ENCODE measurements at regions not wholly inside any gene's neighbourhood (a gene's known extent, or its start where the extent isn't known, plus 50 kb on each side); places are given as distances from the start of the nearest gene placed in this dataset.
"Not testable (repeated sequence)": the region's sequence is repeated elsewhere in the genome, so short reads cannot be mapped to it uniquely, and the experiment has no call there.

DNA sequence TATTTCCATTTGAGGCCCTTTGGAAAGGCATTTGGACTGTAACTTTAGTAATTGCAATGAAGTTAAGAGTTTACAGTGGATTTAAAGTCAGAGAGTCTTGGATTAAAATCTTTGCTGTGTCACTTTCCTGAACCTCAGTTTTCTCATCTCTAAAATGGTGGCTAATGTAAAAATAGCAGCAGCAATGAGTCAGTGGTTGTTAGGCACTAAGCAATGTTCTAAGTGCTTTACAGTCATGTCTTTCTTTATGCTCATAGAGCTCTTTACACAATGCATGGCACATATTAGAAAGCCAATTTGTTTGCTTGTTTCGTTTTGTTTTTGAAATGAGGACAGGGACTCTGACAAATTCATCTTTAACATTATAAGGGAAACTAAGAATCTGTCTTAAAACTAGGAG, 222.7 kb upstream of the DNAJC19 start:
- DNase-seq (ENCODE audit: low read depth, low spot score) = no peak
- no peak overlapping the region for H3K4me3 ChIP-seq (ENCODE audit: low read length)

DNA sequence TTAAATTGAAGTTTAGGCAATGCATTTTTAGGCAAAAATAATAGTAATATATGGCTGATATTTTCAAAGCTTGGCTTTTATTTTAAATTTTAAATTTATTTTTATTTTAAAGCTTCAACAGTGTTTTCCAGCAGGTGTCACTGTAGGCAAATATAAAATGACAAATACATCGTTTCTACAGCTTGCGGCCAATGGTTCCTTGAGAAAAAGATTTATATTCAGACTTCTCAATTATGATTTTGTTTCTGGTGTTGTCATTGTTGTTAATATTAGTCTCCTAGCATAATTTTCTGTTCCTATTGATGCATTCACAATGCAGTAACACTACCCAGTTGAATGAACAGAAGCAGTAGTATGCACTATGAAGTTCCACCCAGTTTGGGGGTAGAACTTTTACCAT, 220.7 kb upstream of the DNAJC19 start:
- peak; percentile 9 for DNase-seq (ENCODE audit: low read depth, low spot score)
- H3K4me3 ChIP-seq (ENCODE audit: low read length) = no peak overlapping the region

- DNase-seq (ENCODE audit: low read depth, low spot score) = no peak
- no peak overlapping the region for H3K4me3 ChIP-seq (ENCODE audit: low read length)
Observed at GRCh38 chr3:181189556-181189955, 200.0 kb upstream of the DNAJC19 start.

- no peak for DNase-seq (ENCODE audit: low read depth, low spot score)
- no peak overlapping the region for H3K4me3 ChIP-seq (ENCODE audit: low read length)
Observed at GRCh38 chr3:181183764-181184163, 194.2 kb upstream of the DNAJC19 start.

DNA sequence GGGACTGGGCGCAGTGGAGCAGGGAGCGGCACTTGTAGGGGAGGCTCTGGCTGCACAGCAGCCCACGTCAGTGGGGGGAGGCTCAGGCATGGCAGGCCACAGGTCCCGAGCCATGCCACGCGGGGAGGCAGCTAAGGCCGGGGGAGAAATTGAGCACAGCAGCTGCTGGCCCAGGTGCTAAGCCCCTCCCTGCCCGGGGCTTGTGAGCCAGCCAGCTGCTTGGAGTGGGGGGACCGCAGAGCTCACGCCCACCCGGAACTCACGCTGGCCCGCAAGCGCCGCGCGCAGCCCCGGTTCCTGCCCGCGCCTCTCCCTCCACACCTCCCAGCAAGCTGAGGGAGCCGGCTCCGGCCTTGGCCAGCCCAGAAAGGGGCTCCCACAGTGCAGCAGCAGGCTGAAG, 193.5 kb upstream of the DNAJC19 start:
- not testable (repeated sequence) for H3K4me3 ChIP-seq (ENCODE audit: low read length); DNase-seq (ENCODE audit: low read depth, low spot score)

DNA sequence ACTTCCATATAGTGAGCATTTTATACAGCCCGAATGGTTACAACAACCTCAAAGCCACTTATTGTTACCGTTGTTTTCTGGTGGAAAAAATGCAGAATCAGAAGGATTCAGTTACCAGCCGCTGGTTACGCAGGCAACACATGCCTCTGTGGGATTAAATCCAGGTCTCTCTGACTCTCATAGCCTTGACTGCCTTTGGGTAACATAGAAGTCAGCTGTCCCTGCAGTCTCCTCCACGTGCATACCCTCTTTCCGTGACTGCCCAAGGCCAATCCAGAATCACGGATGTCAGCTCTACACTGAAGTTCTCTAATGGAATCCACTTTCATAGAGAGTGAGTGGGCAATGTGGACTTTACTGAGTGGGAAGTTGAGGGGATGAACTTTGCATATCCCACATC, 189.5 kb upstream of the DNAJC19 start:
- DNase-seq (ENCODE audit: low read depth, low spot score) = no peak
- no peak overlapping the region for H3K4me3 ChIP-seq (ENCODE audit: low read length)

- DNase-seq (ENCODE audit: low read depth, low spot score) = peak; percentile 38
- H3K4me3 ChIP-seq (ENCODE audit: low read length) = no peak overlapping the region
Observed at GRCh38 chr3:181176601-181177000, 187.1 kb upstream of the DNAJC19 start.

GRCh38 chr3:181174676-181175233, 185.2 kb upstream of the DNAJC19 start:
- no peak for DNase-seq (ENCODE audit: low read depth, low spot score)
- no peak overlapping the region for H3K4me3 ChIP-seq (ENCODE audit: low read length)

DNA sequence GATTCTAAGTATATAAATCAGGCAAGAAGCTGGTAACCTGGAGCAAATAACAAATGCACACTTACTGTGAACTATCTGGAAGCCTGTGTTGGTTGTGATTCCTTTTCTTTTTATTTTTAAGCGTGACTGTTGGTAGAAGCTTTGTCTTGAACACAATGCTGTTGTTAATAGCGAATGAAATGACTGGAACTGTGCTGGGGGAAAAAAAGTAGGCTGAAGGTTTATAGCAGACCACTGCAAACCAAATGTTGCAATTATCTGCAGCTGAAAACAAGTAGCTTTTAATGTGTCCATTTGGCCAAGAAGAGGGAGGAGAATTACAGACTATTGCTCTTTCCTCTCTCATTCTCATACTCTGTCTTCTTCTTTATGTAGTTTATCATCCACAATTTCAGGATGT, 184.5 kb upstream of the DNAJC19 start:
- H3K4me3 ChIP-seq (ENCODE audit: low read length) = no peak overlapping the region
- DNase-seq (ENCODE audit: low read depth, low spot score) = no peak

DNA sequence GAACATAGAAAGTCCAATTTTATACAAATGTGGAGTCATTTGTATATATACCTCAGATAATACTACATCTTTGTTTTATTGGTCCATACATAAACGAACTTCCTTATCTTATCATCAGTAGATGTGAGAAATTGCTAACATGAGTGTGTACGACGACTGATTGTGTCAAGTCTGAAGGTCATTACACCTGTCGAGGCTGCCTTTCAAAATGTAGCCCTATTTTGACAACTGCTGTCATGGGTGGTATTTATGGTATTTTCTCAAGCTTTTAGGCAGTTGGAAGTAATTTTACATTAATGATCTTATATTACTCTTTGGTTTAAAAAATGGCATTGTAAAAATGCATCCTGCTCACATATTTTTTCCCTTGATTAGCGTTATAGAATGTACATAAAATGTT, 183.7 kb upstream of the DNAJC19 start:
- no peak for DNase-seq (ENCODE audit: low read depth, low spot score)
- no peak overlapping the region for H3K4me3 ChIP-seq (ENCODE audit: low read length)

DNA sequence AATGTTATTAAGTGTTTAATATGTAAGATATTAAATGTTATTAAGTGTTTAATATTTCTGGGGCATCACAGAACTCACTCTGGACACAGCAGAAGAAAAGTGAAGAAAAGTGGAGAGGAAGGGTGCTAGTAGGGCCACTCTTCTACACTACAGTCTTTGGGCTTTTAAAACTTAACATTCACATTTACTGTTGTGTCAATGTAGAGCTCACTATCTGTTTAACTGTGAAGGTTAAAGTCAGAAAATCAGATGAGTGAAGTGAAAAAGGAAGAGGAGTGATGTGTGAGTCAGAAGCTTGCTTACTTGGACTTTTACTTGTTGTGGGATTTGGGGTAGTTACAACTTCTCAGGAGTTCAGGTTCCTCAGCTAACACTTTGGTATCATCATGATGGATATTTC, 145.3 kb upstream of the DNAJC19 start:
- no peak for DNase-seq (ENCODE audit: low read depth, low spot score)
- H3K4me3 ChIP-seq (ENCODE audit: low read length) = no peak overlapping the region

DNA sequence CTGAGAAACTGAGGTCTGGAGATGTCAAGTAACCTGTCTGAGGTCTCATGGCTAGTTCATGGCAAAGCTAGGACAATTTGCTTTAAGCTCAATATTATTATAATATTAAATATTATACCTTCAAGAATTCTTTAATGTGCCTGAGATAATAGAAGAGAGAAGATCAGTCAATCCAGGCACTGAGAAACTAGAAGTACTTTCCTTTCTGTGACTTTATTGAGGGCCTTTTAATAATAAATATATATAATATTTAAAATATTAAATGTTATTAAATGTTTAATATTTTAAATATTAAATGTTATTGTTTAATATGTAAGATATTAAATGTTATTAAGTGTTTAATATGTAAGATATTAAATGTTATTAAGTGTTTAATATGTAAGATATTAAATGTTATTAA, 144.3 kb upstream of the DNAJC19 start:
- H3K4me3 ChIP-seq (ENCODE audit: low read length) = no peak overlapping the region
- DNase-seq (ENCODE audit: low read depth, low spot score) = no peak

DNA sequence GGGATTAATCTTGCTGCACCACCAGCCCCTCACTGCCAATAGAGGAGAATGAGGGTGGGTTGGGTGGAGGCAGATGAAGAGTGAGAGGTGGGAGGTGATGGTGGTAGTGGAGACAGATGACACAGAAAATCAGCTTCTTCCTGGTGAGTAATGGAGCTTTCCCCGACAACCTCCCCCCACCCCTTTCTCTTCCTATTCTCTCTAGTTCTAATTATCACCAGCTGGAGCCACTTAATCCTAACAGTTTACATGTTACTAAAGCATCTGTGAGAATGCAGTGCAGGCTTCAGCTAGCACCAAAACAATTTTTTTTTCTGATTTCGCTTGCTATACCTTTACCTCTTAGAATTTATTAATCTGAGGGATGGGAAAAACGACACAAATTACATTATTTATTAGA, 116.1 kb upstream of the DNAJC19 start:
- no peak overlapping the region for H3K4me3 ChIP-seq (ENCODE audit: low read length)
- DNase-seq (ENCODE audit: low read depth, low spot score) = no peak

DNA sequence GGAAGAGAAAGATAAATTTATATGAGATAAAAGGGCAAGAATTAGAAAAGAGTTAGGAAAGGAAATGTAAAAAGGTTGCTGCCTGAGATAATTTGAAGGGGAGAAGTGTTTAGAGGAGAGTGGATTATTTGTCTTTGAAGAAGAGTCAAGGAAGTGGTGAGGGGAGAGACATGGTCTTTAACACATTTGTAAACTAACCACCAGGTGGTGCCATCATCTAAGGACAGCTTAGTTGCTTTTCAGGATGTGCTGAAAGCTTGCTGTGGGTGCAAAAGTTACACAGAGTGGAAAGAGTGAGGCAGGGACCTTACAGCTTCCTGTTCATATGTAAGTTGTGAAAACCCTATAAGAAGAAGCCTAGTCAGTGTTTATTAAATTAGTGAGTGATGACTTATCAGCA, 114.1 kb upstream of the DNAJC19 start:
- no peak overlapping the region for H3K4me3 ChIP-seq (ENCODE audit: low read length)
- DNase-seq (ENCODE audit: low read depth, low spot score) = peak; percentile 24

DNA sequence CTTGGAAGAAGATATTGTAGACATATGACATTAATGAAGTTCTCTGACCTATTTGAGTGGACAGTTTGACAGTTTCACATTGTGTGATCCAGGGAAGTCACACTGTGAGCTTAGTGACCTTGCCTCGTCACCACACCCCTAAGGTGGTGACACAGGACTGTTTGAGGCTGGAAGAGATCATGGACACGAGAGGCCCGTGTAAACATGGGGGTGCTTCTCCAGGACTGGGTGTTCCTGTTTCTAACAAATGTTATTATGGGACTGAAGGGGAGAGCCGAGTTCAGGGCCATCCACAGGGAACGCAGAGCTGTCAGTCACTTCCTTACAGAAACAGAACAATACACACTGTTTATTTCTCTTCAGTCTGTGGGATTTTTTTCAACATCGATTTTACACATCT, 96.5 kb upstream of the DNAJC19 start:
- H3K4me3 ChIP-seq (ENCODE audit: low read length) = no peak overlapping the region
- DNase-seq (ENCODE audit: low read depth, low spot score) = no peak

DNA sequence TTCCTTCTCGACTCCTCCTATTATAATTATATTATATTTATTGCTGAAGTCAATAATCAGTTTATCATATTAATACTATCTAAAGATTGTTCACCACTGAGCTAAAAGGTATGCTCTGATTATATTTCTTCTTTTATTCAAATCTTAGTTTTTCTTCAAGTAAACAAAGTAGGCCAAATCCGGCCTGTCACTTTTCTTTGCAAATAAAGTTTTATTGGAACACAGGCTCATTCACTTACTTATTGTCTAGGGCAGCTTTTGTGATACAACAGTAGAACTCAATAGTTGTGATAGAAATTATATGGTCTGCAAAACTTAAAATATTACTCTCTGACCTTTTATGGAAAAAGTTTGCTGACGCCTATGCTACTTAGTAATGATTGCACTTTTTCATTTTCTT, 92.4 kb upstream of the DNAJC19 start:
- DNase-seq (ENCODE audit: low read depth, low spot score) = no peak
- H3K4me3 ChIP-seq (ENCODE audit: low read length) = no peak overlapping the region

- no peak for DNase-seq (ENCODE audit: low read depth, low spot score)
- no peak overlapping the region for H3K4me3 ChIP-seq (ENCODE audit: low read length)
Observed at GRCh38 chr3:181076558-181076957, 87.0 kb upstream of the DNAJC19 start.

- DNase-seq (ENCODE audit: low read depth, low spot score) = no peak
- H3K4me3 ChIP-seq (ENCODE audit: low read length) = no peak overlapping the region
Observed at GRCh38 chr3:181075098-181075497, 85.6 kb upstream of the DNAJC19 start.

DNA sequence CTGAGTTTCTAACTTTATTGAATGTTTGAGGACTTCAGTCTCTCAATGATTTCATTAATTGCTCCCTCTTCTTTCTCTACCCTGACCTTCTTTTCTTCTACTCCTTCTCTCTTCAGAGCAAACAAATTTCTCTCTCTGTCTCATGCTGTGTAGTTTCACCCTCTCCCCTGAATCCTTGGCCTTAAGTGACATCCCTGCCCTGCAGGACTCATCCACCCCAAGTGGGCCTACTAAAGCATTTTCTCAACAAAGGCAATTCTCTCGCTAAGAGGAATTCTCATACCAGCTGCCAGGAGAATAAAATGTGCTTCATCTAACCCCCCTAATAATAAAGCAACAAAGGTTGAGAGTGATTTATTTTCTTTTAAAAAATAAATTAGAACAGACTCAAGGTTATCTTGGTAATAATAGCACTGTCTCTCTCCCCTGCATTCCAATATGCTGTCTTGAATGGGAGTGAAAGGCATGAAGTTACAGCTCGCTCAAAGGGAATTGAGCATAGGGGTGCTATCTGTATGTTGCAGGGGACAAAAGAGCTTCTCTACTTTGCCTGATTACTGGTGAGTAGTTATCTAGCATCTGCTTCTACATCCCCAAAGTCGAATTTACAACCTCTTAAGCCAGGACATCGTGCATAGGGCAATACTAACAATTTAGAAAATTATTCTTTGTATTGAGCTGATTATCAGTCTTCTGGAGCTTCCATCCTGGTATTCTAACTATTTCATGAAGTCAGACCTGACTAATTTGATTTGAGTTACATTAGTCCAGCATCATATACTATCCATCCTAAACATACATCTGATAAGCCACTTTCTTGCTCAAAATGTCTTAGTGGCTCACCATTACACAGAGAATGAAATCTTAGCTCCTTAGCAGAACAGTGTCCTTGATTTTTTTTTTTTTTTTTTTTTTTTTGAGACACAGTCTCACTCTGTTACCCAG, 76.9 kb upstream of the DNAJC19 start:
- no peak overlapping the region for H3K4me3 ChIP-seq (ENCODE audit: low read length)
- no peak for DNase-seq (ENCODE audit: low read depth, low spot score)

DNA sequence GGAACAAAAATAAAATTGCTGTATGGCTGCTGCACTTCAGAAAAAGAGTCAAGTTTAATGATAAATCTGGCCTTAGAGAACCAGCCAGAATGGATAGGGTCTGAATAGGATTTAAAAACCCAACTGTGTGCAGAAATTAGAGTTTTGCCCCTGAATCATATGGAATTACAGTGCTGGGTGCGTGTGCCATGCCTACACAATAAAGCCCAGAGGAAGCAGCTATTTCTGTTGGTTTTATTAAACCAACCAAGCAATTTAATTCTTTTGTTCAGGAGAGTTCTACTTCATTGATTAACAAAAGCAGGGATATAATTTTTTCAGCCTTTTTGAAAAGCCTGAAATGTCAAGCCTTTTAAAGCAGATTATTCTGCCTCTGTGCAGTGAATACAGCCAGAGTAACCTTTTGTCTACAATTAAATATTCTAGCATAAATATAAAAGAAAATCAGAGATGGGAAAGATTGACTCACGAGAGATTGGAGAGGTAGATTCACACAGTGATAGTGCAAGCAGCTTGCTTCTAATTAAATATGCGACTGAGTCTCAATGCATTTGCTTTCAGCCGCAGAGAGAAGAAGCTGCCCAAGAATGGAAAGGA, 66.7 kb upstream of the DNAJC19 start:
- no peak for DNase-seq (ENCODE audit: low read depth, low spot score)

More for the DNA sequence above, 66.7 kb upstream of the DNAJC19 start:
- H3K4me3 ChIP-seq (ENCODE audit: low read length) = no peak overlapping the region
